GM12878 (cell line): ENCODE measurements at regions not wholly inside any gene's neighbourhood (a gene's known extent, or its start where the extent isn't known, plus 50 kb on each side); places are given as distances from the start of the nearest gene placed in this dataset.

ENCODE experiments used
- ATAC-seq: fragments of 200-7000 bp; cut with Tn5 transposase; 3 replicates; pipeline ENCODE4 v1.9.1; 2020; ENCODE audit warnings: mild to moderate bottlenecking, moderate library complexity
- BruUV-seq: library from RNA; stranded (reverse); fragments of 400-500 nt; replicated peaks from 2 replicates; lab custom pipeline; 2021; lab: Mats Ljungman, UMichigan
- CTCF ChIA-PET: fragments of 300-600 bp; sonication (Branson Sonifier 250); formaldehyde crosslinking; extraction: SDS; loops from one replicate; lab custom pipeline; 2021; ENCODE audit warnings: inconsistent platforms; lab: Yijun Ruan, JAX
- POLR2A ChIA-PET: fragments of 350-600 bp; formaldehyde crosslinking; extraction: SDS; loops from one replicate; lab custom pipeline; 2021; ENCODE audit warnings: inconsistent platforms; lab: Charles Lee
- RAD21 ChIA-PET: fragments of 300-600 bp; sonication (Branson Sonifier 250); formaldehyde crosslinking; loops from one replicate; lab custom pipeline; 2023; ENCODE audit warnings: antibody characterized with exemption; ENCODE audit not compliant: unreplicated experiment; lab: Charles Lee
- SMC1A ChIA-PET: fragments of 300-600 bp; sonication (Branson Sonifier 250); formaldehyde crosslinking; loops from one replicate; lab custom pipeline; 2023; ENCODE audit not compliant: unreplicated experiment, uncharacterized antibody; lab: Charles Lee
- DNase-seq: peaks from one replicate; pipeline ENCODE4 v3.0.0-alpha.2; 2011; ENCODE audit warnings: low read depth, low spot score
- FAIRE-seq: peaks from 3 replicates; lab custom pipeline; 2011; peaks lifted over from hg19 to GRCh38; lab: Jason Lieb, UNC
- H2AFZ ChIP-seq: 2 replicates; pipeline ENCODE4 v1.6.0; 2011; ENCODE audit warnings: low read depth, low read length, control low read depth; ENCODE audit not compliant: control insufficient read depth
- H3K27ac ChIP-seq: 2 replicates; pipeline ENCODE4 v1.5.1; 2011; ENCODE audit warnings: control low read depth; ENCODE audit not compliant: control insufficient read depth, insufficient read depth
- H3K27me3 ChIP-seq, 2 experiments: replicated peaks in 1 of 2; 2 replicates each; pipeline versions ENCODE4 v1.6.0 to v1.6.1; 2011; ENCODE audit warnings: low read length in 1 of 2; ENCODE audit not compliant: control insufficient read depth in 2 of 2, insufficient read depth in 2 of 2
- H3K36me3 ChIP-seq, 2 experiments: 2 replicates each; pipeline ENCODE4 v1.5.1; 2011; ENCODE audit warnings: low read length in 1 of 2; ENCODE audit not compliant: control insufficient read depth in 2 of 2, insufficient read depth in 2 of 2
- H3K4me1 ChIP-seq: 2 replicates; pipeline ENCODE4 v1.6.1; 2011; ENCODE audit warnings: mild to moderate bottlenecking, low read length, moderate library complexity, mixed read lengths; ENCODE audit not compliant: control insufficient read depth, insufficient read depth
- H3K4me2 ChIP-seq: 2 replicates; pipeline ENCODE4 v1.6.0; 2011; ENCODE audit warnings: control low read depth; ENCODE audit not compliant: control insufficient read depth, insufficient read depth
- H3K4me3 ChIP-seq: fragments of 200-600 bp; sonication (generic); 2 replicates; pipeline ENCODE4 v1.5.1; 2016
- H3K79me2 ChIP-seq: 2 replicates; pipeline ENCODE4 v1.6.0; 2011; ENCODE audit warnings: low read length; ENCODE audit not compliant: control insufficient read depth, insufficient read depth
- H3K9ac ChIP-seq: 2 replicates; pipeline ENCODE4 v1.8.0; 2011; ENCODE audit warnings: low read length, control low read depth, mixed read lengths; ENCODE audit not compliant: control insufficient read depth, insufficient read depth
- H3K9me3 ChIP-seq: replicated peaks from 3 replicates; pipeline ENCODE4 v1.5.1; 2011; ENCODE audit warnings: mild to moderate bottlenecking, low read length; ENCODE audit not compliant: control insufficient read depth, insufficient read depth
- H4K20me1 ChIP-seq: 2 replicates; pipeline ENCODE4 v1.6.0; 2011; ENCODE audit not compliant: control insufficient read depth, insufficient read depth
- BMI1 ChIP-seq: fragments of 450-650 bp; IDR thresholded peaks from 2 replicates; pipeline ENCODE4 v1.6.1; 2016; ENCODE audit warnings: mild to moderate bottlenecking, moderate library complexity, borderline replicate concordance
- CTCF ChIP-seq, 3 experiments: IDR thresholded peaks in 2 of 3; conservative IDR thresholded peaks in 1 of 3; 2 replicates each; pipeline ENCODE4 v1.5.1; 2011; ENCODE audit warnings: low read depth in 3 of 3, low read length in 3 of 3, mild to moderate bottlenecking in 3 of 3, control low read depth in 2 of 3, moderate library complexity in 2 of 3, inconsistent platforms in 1 of 3, mixed read lengths in 1 of 3; ENCODE audit not compliant: control insufficient read depth in 2 of 3, insufficient read depth in 1 of 3; ENCODE audit errors: extremely low read depth in 1 of 3
- NR2F1 ChIP-seq: fragments of 450-650 bp; conservative IDR thresholded peaks from 2 replicates; pipeline ENCODE4 v1.6.1; 2017; ENCODE audit warnings: mild to moderate bottlenecking
- NRF1 ChIP-seq: conservative IDR thresholded peaks from 2 replicates; pipeline ENCODE4 v1.6.1; 2011; ENCODE audit warnings: mild to moderate bottlenecking, low read depth, low read length, improper control_type of control experiment
- RAD21 ChIP-seq: IDR thresholded peaks from 2 replicates; pipeline ENCODE4 v1.6.1; 2011; ENCODE audit warnings: mild to moderate bottlenecking, low read depth, low read length, moderate library complexity; ENCODE audit not compliant: insufficient read depth
- ZNF592 ChIP-seq: fragments of 450-650 bp; IDR thresholded peaks from 2 replicates; pipeline ENCODE4 v1.6.1; 2017; ENCODE audit warnings: mild to moderate bottlenecking, moderate library complexity
- WGBS: methylation state at CpG from one replicate; pipeline ENCODE4 v1.1.6; 2016; ENCODE audit warnings: low lambda C conversion rate; ENCODE audit not compliant: insufficient replicate concordance, insufficient coverage; ENCODE audit errors: missing lambda C conversion rate; 5-methylcytosine and 5-hydroxymethylcytosine counted together
- in situ Hi-C: fragments of 300-500 bp; cut with MboI; formaldehyde crosslinking; loops from 9 replicates; pipeline ENCODE4 v1.14.3; 2018; ENCODE audit warnings: mixed read lengths
- intact Hi-C: fragments of 100-400 bp; cut with micrococcal nuclease; formaldehyde crosslinking; loops from one replicate; pipeline ENCODE4 v1.14.2; 2022; ENCODE audit not compliant: unreplicated experiment

DNA sequence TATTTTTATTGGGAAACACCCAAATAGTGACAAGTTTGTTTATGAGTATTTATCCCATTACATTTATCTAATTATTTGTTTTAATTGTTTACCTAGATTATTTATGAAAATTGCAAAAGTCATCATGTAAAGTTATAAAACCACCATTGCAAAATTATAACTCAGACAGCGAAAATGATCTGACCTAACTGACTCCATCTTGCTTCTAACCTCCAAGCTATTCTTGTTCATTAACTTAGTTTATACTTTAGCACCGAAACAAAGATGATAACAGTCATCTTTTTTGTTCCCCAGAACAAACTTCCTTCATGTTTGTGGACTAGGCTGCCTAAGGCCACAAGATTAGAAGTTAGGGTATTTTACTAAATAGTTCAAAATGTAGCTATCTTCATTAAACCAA, 190.8 kb downstream of the FASLG start:
- ChIA-PET POLR2A (no interaction called here), CTCF (interaction anchor here (1.2 kb wide), 1 partner anchor 23 kb away, joined by 3 read pairs; no protein-coding TSS in a partner anchor), SMC1A (interaction anchor here (1.0 kb wide), 1 partner anchor 23 kb away, joined by 4 read pairs; no protein-coding TSS in a partner anchor), RAD21 (interaction anchor here (0.6 kb wide), 1 partner anchor 24 kb away, joined by 3 read pairs; no protein-coding TSS in a partner anchor)
- Histone ChIP-seq H3K4me2 (no peak overlapping the region), H3K79me2 (no peaks in the 10 kb centered on the region), H3K27ac (no peak overlapping the region), H3K9me3 (no peaks in the 10 kb centered on the region), H4K20me1 (no peaks in the 10 kb centered on the region), H2AFZ (no peak overlapping the region), H3K27me3 (no peaks in the 10 kb centered on the region), H3K36me3 (no peaks in the 10 kb centered on the region), H3K4me1 (no peaks in the 10 kb centered on the region), H3K9ac (no peak overlapping the region), H3K4me3 (no peak overlapping the region)
- DNase-seq (no peak), FAIRE-seq (no peak), ATAC-seq (no peak)
- BruUV-seq = no TSS peak
- TF ChIP-seq NR2F1 (no peak), NRF1 (no peak), CTCF (IDR thresholded peaks at IDR 0.05 in 2 of 3, conservative IDR thresholded peaks at IDR 0.05 in 1 of 3; ENCODE audit: control insufficient read depth in 2 of 3, extremely low read depth in 1 of 3, insufficient read depth in 1 of 3, low read depth in 3 of 3, low read length in 3 of 3) (no peak), RAD21 (no peak), ZNF592 (no peak), BMI1 (no peak)
- in situ Hi-C loops (no loop called here), intact Hi-C loops (no loop called here)
- WGBS = 42% methylated on average over 2 of the region's 2 CpGs
